Keratinocyte (primary cell): ENCODE measurements at regions not wholly inside any gene's neighbourhood (a gene's known extent, or its start where the extent isn't known, plus 50 kb on each side); places are given as distances from the start of the nearest gene placed in this dataset.

Experiments
- DNase-seq: peaks from one replicate; pipeline ENCODE4 v3.0.0-alpha.2; 2011; ENCODE audit warnings: low read depth, missing footprints, low spot score
- FAIRE-seq: peaks from 2 replicates; lab custom pipeline; 2011; peaks lifted over from hg19 to GRCh38; lab: Jason Lieb, UNC
- H2AFZ ChIP-seq: 2 replicates; pipeline ENCODE4 v1.6.0; 2012; ENCODE audit warnings: low read length, control low read depth, inconsistent platforms; ENCODE audit not compliant: control insufficient read depth
- H3K27ac ChIP-seq: 2 replicates; pipeline ENCODE4 v1.5.1; 2011; ENCODE audit warnings: low read length; ENCODE audit not compliant: control insufficient read depth, insufficient read depth
- H3K27me3 ChIP-seq: 3 replicates; pipeline ENCODE4 v1.6.0; 2011; ENCODE audit warnings: low read length; ENCODE audit not compliant: control insufficient read depth, insufficient read depth; ENCODE audit errors: extremely low read depth
- H3K36me3 ChIP-seq, 2 experiments: 2 replicates in 1 of 2; 3 replicates in 1 of 2; pipeline ENCODE4 v1.5.1; 2011; ENCODE audit warnings: low read length in 2 of 2, mild to moderate bottlenecking in 1 of 2; ENCODE audit not compliant: control insufficient read depth in 2 of 2, insufficient read depth in 2 of 2; ENCODE audit errors: extremely low read depth in 1 of 2
- H3K4me1 ChIP-seq: 3 replicates; pipeline ENCODE4 v1.5.1; 2011; ENCODE audit warnings: low read length; ENCODE audit not compliant: control insufficient read depth, insufficient read depth; ENCODE audit errors: extremely low read depth
- H3K4me2 ChIP-seq: 3 replicates; pipeline ENCODE4 v1.6.0; 2011; ENCODE audit warnings: low read depth, low read length; ENCODE audit not compliant: control insufficient read depth, insufficient read depth; ENCODE audit errors: extremely low read depth
- H3K4me3 ChIP-seq, 3 experiments: fragments of 200-600 bp in 1 of 3; sonication (generic) in 1 of 3; 2 replicates in 2 of 3; 3 replicates in 1 of 3; pipeline ENCODE4 v1.5.1; 2011 to 2016; ENCODE audit warnings: low read length in 3 of 3, mild to moderate bottlenecking in 3 of 3, control low read depth in 2 of 3, inconsistent platforms in 1 of 3, low read depth in 1 of 3, mixed read lengths in 1 of 3, mixed run types in 1 of 3, moderate library complexity in 1 of 3; ENCODE audit not compliant: control insufficient read depth in 2 of 3, insufficient read depth in 2 of 3; ENCODE audit errors: extremely low read depth in 1 of 3
- H3K79me2 ChIP-seq: 2 replicates; pipeline ENCODE4 v1.6.0; 2012; ENCODE audit warnings: low read length; ENCODE audit not compliant: control insufficient read depth, insufficient read depth
- H3K9ac ChIP-seq: 3 replicates; pipeline ENCODE4 v1.6.0; 2011; ENCODE audit warnings: low read length; ENCODE audit not compliant: control insufficient read depth, insufficient read depth; ENCODE audit errors: extremely low read depth
- H3K9me1 ChIP-seq: 3 replicates; pipeline ENCODE4 v1.6.0; 2011; ENCODE audit warnings: low read length; ENCODE audit not compliant: control insufficient read depth, insufficient read depth; ENCODE audit errors: extremely low read depth
- H3K9me3 ChIP-seq: 2 replicates; pipeline ENCODE4 v1.5.1; 2012; ENCODE audit warnings: low read depth, low read length; ENCODE audit not compliant: control insufficient read depth
- H4K20me1 ChIP-seq: 3 replicates; pipeline ENCODE4 v1.6.0; 2011; ENCODE audit warnings: low read length; ENCODE audit not compliant: control insufficient read depth, insufficient read depth; ENCODE audit errors: extremely low read depth
- EZH2 ChIP-seq: IDR thresholded peaks from one replicate; pipeline ENCODE4 v1.6.1; 2012; ENCODE audit warnings: inconsistent platforms, mild to moderate bottlenecking, low read length, moderate library complexity
- dilution Hi-C: fragments of 300-500 bp; cut with MboI; formaldehyde crosslinking; loops from one replicate; pipeline ENCODE4 v1.7.0; 2020; ENCODE audit warnings: low sequenced_read_pairs; ENCODE audit not compliant: extremely low pct_ligation_motif_present
- TF ChIP-seq, protein P1 (sequence below), 3 experiments: IDR thresholded peaks in 1 of 3; conservative IDR thresholded peaks in 1 of 3; optimal IDR thresholded peaks in 1 of 3; 2 replicates in 2 of 3; 3 replicates in 1 of 3; pipeline versions ENCODE3 to v1.5.1; 2011; ENCODE audit warnings: low read length in 3 of 3, mild to moderate bottlenecking in 3 of 3, moderate library complexity in 2 of 3, control low read depth in 1 of 3, inconsistent platforms in 1 of 3; ENCODE audit not compliant: insufficient read depth in 2 of 3; ENCODE audit errors: extremely low read depth in 1 of 3

DNA sequence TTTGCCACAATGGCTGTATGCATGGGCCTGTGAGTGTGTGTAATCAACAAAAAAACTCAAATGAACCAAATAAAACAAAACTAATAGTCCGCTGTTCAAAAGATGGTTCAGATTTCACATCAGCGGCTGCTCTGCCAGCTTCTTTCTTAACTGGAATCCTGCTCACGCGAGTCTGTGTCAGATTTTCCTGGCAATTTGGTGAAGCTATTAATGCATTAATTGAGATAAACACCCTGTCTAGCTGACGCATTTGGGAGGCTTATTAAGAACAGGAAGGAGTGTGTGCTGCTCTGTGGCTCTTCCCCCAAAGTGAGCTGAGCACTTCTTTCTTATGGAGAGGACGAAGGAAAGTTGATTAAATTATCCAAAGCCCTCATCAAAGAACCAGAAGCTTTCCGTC lies 336.6 kb upstream of the MKI67 start:
- no peaks in the 10 kb centered on the region for H3K36me3 ChIP-seq
- H3K9me1 ChIP-seq, result no peaks in the 10 kb centered on the region
- H3K4me2 ChIP-seq, result no peak overlapping the region
- no peaks in the 10 kb centered on the region for H3K79me2 ChIP-seq
- H3K27me3 ChIP-seq, result no peaks in the 10 kb centered on the region
- no peak overlapping the region for H2AFZ ChIP-seq
- dilution Hi-C loops, result no loop called here
- no peak for FAIRE-seq
- no peaks in the 10 kb centered on the region for H3K4me1 ChIP-seq
- no peak overlapping the region for H3K27ac ChIP-seq
- H3K4me3 ChIP-seq, result no peak overlapping the region
- H3K9ac ChIP-seq, result no peak overlapping the region
- no peaks in the 10 kb centered on the region for H4K20me1 ChIP-seq
- no peak for DNase-seq
- H3K9me3 ChIP-seq, result no peaks in the 10 kb centered on the region
- TF ChIP-seq, protein P1, sequence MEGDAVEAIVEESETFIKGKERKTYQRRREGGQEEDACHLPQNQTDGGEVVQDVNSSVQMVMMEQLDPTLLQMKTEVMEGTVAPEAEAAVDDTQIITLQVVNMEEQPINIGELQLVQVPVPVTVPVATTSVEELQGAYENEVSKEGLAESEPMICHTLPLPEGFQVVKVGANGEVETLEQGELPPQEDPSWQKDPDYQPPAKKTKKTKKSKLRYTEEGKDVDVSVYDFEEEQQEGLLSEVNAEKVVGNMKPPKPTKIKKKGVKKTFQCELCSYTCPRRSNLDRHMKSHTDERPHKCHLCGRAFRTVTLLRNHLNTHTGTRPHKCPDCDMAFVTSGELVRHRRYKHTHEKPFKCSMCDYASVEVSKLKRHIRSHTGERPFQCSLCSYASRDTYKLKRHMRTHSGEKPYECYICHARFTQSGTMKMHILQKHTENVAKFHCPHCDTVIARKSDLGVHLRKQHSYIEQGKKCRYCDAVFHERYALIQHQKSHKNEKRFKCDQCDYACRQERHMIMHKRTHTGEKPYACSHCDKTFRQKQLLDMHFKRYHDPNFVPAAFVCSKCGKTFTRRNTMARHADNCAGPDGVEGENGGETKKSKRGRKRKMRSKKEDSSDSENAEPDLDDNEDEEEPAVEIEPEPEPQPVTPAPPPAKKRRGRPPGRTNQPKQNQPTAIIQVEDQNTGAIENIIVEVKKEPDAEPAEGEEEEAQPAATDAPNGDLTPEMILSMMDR (optimal IDR thresholded peaks at IDR 0.05 in 1 of 3, IDR thresholded peaks at IDR 0.05 in 1 of 3, conservative IDR thresholded peaks at IDR 0.05 in 1 of 3; ENCODE audit: extremely low read depth in 1 of 3, insufficient read depth in 2 of 3, low read length in 3 of 3), result no peak
- no peak for TF ChIP-seq EZH2

- no peak overlapping the region for H3K27ac ChIP-seq
- H3K9me1 ChIP-seq, result no peaks in the 10 kb centered on the region
- FAIRE-seq (no peak), DNase-seq (peak; percentile 54)
- H3K9ac ChIP-seq, result no peak overlapping the region
- H3K79me2 ChIP-seq, result no peaks in the 10 kb centered on the region
- H2AFZ ChIP-seq, result no peak overlapping the region
- H4K20me1 ChIP-seq, result no peaks in the 10 kb centered on the region
- no peaks in the 10 kb centered on the region for H3K36me3 ChIP-seq
- no peak overlapping the region for H3K4me3 ChIP-seq
- no peaks in the 10 kb centered on the region for H3K27me3 ChIP-seq
- no peaks in the 10 kb centered on the region for H3K4me1 ChIP-seq
- no peaks in the 10 kb centered on the region for H3K9me3 ChIP-seq
- dilution Hi-C loops, result no loop called here
- TF ChIP-seq EZH2, result no peak
- TF ChIP-seq, protein P1 (optimal IDR thresholded peaks at IDR 0.05 in 1 of 3, IDR thresholded peaks at IDR 0.05 in 1 of 3, conservative IDR thresholded peaks at IDR 0.05 in 1 of 3; ENCODE audit: extremely low read depth in 1 of 3, insufficient read depth in 2 of 3, low read length in 3 of 3), result no peak
- H3K4me2 ChIP-seq, result no peak overlapping the region
Observed at GRCh38 chr10:128463991-128464760, 338.0 kb upstream of the MKI67 start.
